ENCODE measurements at regions not wholly inside any gene's neighbourhood (a gene's known extent, or its start where the extent isn't known, plus 50 kb on each side); places are given as distances from the start of the nearest gene placed in this dataset.

- no peak for DNase-seq (ENCODE audit: low read depth, low spot score)
- no peaks in the 10 kb centered on the region for H3K4me1 ChIP-seq (ENCODE audit: control insufficient read depth, insufficient read depth, low read length)
- ChIA-PET POLR2A (no interaction called here), CTCF (no interaction called here)
- in situ Hi-C loops (cut with HindIII; ENCODE audit: low pct_unique_long_range_greater_than_20kb, low sequenced_read_pairs) (no loop called here), intact Hi-C loops (cut with micrococcal nuclease; ENCODE audit: unreplicated experiment) (no loop called here)
- BruUV-seq (replicated peaks): no TSS peak
- ATAC-seq: no peak
- no peaks in the 10 kb centered on the region for H3K27me3 ChIP-seq (ENCODE audit: control insufficient read depth, insufficient read depth, low read length)
- H3K36me3 ChIP-seq (ENCODE audit: control insufficient read depth, insufficient read depth, low read length): no peaks in the 10 kb centered on the region
- no peak overlapping the region for H3K27ac ChIP-seq (ENCODE audit: low read length)
- no peak overlapping the region for H3K4me3 ChIP-seq (ENCODE audit: low read depth in 2 of 2, low read length in 2 of 2)
- no peaks in the 10 kb centered on the region for H3K9me3 ChIP-seq (ENCODE audit: control insufficient read depth, insufficient read depth, low read depth, low read length)
- TF ChIP-seq, protein P1, sequence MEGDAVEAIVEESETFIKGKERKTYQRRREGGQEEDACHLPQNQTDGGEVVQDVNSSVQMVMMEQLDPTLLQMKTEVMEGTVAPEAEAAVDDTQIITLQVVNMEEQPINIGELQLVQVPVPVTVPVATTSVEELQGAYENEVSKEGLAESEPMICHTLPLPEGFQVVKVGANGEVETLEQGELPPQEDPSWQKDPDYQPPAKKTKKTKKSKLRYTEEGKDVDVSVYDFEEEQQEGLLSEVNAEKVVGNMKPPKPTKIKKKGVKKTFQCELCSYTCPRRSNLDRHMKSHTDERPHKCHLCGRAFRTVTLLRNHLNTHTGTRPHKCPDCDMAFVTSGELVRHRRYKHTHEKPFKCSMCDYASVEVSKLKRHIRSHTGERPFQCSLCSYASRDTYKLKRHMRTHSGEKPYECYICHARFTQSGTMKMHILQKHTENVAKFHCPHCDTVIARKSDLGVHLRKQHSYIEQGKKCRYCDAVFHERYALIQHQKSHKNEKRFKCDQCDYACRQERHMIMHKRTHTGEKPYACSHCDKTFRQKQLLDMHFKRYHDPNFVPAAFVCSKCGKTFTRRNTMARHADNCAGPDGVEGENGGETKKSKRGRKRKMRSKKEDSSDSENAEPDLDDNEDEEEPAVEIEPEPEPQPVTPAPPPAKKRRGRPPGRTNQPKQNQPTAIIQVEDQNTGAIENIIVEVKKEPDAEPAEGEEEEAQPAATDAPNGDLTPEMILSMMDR (IDR thresholded peaks at IDR 0.05): no peak
- TF ChIP-seq POLR2AphosphoS5 (IDR thresholded peaks at IDR 0.05; ENCODE audit: low read depth, low read length) (no peak), TCF7L2 (IDR thresholded peaks at IDR 0.05; ENCODE audit: low read depth, low read length) (no peak), SIN3A (IDR thresholded peaks at IDR 0.05; ENCODE audit: borderline replicate concordance, insufficient read depth, low read depth, low read length) (no peak)
- TF ChIP-seq, protein P2, sequence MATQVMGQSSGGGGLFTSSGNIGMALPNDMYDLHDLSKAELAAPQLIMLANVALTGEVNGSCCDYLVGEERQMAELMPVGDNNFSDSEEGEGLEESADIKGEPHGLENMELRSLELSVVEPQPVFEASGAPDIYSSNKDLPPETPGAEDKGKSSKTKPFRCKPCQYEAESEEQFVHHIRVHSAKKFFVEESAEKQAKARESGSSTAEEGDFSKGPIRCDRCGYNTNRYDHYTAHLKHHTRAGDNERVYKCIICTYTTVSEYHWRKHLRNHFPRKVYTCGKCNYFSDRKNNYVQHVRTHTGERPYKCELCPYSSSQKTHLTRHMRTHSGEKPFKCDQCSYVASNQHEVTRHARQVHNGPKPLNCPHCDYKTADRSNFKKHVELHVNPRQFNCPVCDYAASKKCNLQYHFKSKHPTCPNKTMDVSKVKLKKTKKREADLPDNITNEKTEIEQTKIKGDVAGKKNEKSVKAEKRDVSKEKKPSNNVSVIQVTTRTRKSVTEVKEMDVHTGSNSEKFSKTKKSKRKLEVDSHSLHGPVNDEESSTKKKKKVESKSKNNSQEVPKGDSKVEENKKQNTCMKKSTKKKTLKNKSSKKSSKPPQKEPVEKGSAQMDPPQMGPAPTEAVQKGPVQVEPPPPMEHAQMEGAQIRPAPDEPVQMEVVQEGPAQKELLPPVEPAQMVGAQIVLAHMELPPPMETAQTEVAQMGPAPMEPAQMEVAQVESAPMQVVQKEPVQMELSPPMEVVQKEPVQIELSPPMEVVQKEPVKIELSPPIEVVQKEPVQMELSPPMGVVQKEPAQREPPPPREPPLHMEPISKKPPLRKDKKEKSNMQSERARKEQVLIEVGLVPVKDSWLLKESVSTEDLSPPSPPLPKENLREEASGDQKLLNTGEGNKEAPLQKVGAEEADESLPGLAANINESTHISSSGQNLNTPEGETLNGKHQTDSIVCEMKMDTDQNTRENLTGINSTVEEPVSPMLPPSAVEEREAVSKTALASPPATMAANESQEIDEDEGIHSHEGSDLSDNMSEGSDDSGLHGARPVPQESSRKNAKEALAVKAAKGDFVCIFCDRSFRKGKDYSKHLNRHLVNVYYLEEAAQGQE (IDR thresholded peaks at IDR 0.05; ENCODE audit: insufficient read depth in 1 of 2, low read depth in 2 of 2, low read length in 1 of 2): no peak
These were observed 62.9 kb upstream of the SMAD1 start for GRCh38 chr4:145418739-145419138.

DNA sequence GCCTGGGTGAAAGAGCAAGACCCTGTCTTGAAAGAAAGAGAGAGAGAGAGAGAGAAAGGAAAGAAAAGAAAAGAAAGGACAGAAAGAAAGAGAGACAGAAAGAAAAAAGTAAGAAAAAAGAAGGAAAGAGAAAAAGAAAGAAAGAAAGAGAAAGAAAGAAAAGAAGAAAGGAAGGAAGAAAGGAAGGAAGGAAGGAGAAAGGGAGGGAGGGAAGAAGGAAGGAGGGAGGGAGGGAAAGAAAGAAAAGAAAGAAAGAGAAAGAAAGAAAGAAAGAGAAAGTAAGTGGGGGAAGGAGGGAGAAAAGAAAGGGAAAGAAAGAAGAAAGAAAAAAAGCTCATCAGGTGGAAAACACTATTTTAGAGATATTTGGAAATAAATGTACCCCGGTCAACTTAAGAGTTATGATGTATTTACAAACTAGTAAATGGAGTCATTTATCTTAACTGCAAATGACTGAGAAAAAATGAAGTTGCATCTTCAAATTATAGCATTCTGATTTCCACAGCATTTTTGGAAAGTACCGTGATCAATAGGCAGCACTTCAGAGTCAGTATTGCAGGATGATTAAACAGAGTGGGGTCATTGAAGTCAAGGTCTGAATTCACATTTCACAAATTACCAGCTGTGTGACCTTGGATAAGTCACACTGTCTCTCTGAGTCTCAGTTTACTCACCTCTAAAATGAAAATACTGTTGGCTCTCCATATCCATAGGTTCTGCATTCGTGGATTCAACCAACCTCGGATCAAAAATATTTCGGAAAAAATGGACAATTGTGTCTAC, 64.1 kb upstream of the SMAD1 start:
- Histone ChIP-seq H3K4me1 (ENCODE audit: control insufficient read depth, insufficient read depth, low read length) (no peaks in the 10 kb centered on the region), H3K9me3 (ENCODE audit: control insufficient read depth, insufficient read depth, low read depth, low read length) (no peaks in the 10 kb centered on the region), H3K4me3 (ENCODE audit: low read depth in 2 of 2, low read length in 2 of 2) (no peak overlapping the region), H3K27me3 (ENCODE audit: control insufficient read depth, insufficient read depth, low read length) (no peaks in the 10 kb centered on the region), H3K27ac (ENCODE audit: low read length) (no peak overlapping the region), H3K36me3 (ENCODE audit: control insufficient read depth, insufficient read depth, low read length) (no peaks in the 10 kb centered on the region)
- in situ Hi-C loops (cut with HindIII; ENCODE audit: low pct_unique_long_range_greater_than_20kb, low sequenced_read_pairs): no loop called here
- no peak for ATAC-seq
- no TSS peak for BruUV-seq (replicated peaks)
- intact Hi-C loops (cut with micrococcal nuclease; ENCODE audit: unreplicated experiment): no loop called here
- TF ChIP-seq, protein P2 (IDR thresholded peaks at IDR 0.05; ENCODE audit: insufficient read depth in 1 of 2, low read depth in 2 of 2, low read length in 1 of 2): no peak
- TF ChIP-seq TCF7L2 (IDR thresholded peaks at IDR 0.05; ENCODE audit: low read depth, low read length) (no peak), POLR2AphosphoS5 (IDR thresholded peaks at IDR 0.05; ENCODE audit: low read depth, low read length) (no peak), SIN3A (IDR thresholded peaks at IDR 0.05; ENCODE audit: borderline replicate concordance, insufficient read depth, low read depth, low read length) (no peak)
- TF ChIP-seq, protein P1 (IDR thresholded peaks at IDR 0.05): no peak
- no peak for DNase-seq (ENCODE audit: low read depth, low spot score)
- CTCF ChIA-PET: no interaction called here
- POLR2A ChIA-PET: no interaction called here

All from Panc1 (cell line).